H9 (cell line): ENCODE measurements at regions not wholly inside any gene's neighbourhood (a gene's known extent, or its start where the extent isn't known, plus 50 kb on each side); places are given as distances from the start of the nearest gene placed in this dataset.

Experiments
- DNase-seq: peaks from one replicate; pipeline ENCODE4 v3.0.0-alpha.2; 2017
- H2AFZ ChIP-seq: one replicate; pipeline ENCODE4 v1.6.1; 2013; ENCODE audit warnings: mild to moderate bottlenecking, low read length, control low read depth, moderate library complexity
- H2AK5ac ChIP-seq: 2 replicates; pipeline ENCODE4 v1.6.1; 2013; ENCODE audit warnings: low read length, control low read depth, mixed read lengths; ENCODE audit not compliant: insufficient read length
- H2BK120ac ChIP-seq: one replicate; pipeline ENCODE4 v1.6.1; 2013; ENCODE audit warnings: low read depth, mild to moderate bottlenecking, low read length, control low read depth, inconsistent platforms; ENCODE audit not compliant: poor library complexity, severe bottlenecking
- H2BK12ac ChIP-seq: 2 replicates; pipeline ENCODE4 v1.6.1; 2013; ENCODE audit warnings: low read length, control low read depth, mixed read lengths, low read depth; ENCODE audit not compliant: insufficient read length
- H2BK15ac ChIP-seq: 2 replicates; pipeline ENCODE4 v1.6.1; 2013; ENCODE audit warnings: low read depth, low read length, control low read depth
- H2BK20ac ChIP-seq: one replicate; pipeline ENCODE4 v1.6.1; 2013; ENCODE audit warnings: low read depth, mild to moderate bottlenecking, low read length, control low read depth, inconsistent platforms; ENCODE audit not compliant: poor library complexity, severe bottlenecking
- H2BK5ac ChIP-seq: 2 replicates; pipeline ENCODE4 v1.6.1; 2013; ENCODE audit warnings: low read length, control low read depth, mixed read lengths; ENCODE audit not compliant: insufficient read length
- H3K14ac ChIP-seq: 2 replicates; pipeline ENCODE4 v1.6.1; 2013; ENCODE audit warnings: low read length, control low read depth; ENCODE audit not compliant: insufficient read depth
- H3K18ac ChIP-seq: 2 replicates; pipeline ENCODE4 v1.6.1; 2013; ENCODE audit warnings: low read depth, mild to moderate bottlenecking, mixed read lengths, low read length, control low read depth; ENCODE audit not compliant: insufficient read length
- H3K23ac ChIP-seq: 2 replicates; pipeline ENCODE4 v1.6.1; 2013; ENCODE audit warnings: low read length, control low read depth, mixed read lengths, low read depth; ENCODE audit not compliant: insufficient read length
- H3K23me2 ChIP-seq: 2 replicates; pipeline ENCODE4 v1.6.1; 2013; ENCODE audit warnings: low read depth, mild to moderate bottlenecking, mixed read lengths, low read length, control low read depth; ENCODE audit not compliant: insufficient read length, poor library complexity, severe bottlenecking
- H3K27ac ChIP-seq: 2 replicates; pipeline ENCODE4 v1.5.1; 2013; ENCODE audit warnings: low read length, control low read depth, mixed read lengths, low read depth; ENCODE audit not compliant: insufficient read length
- H3K27me3 ChIP-seq: 2 replicates; pipeline ENCODE4 v1.6.1; 2013; ENCODE audit warnings: low read length, control low read depth, inconsistent platforms; ENCODE audit not compliant: insufficient read depth
- H3K4ac ChIP-seq: 2 replicates; pipeline ENCODE4 v1.6.1; 2013; ENCODE audit warnings: low read depth, mild to moderate bottlenecking, control low read depth, inconsistent platforms, low read length, moderate library complexity
- H3K4me1 ChIP-seq: 2 replicates; pipeline ENCODE4 v1.6.1; 2013; ENCODE audit warnings: low read length, control low read depth, inconsistent platforms; ENCODE audit not compliant: insufficient read depth
- H3K4me2 ChIP-seq: 2 replicates; pipeline ENCODE4 v1.6.1; 2013; ENCODE audit warnings: low read length, control low read depth, mixed read lengths; ENCODE audit not compliant: insufficient read length, insufficient read depth
- H3K56ac ChIP-seq: 2 replicates; pipeline ENCODE4 v1.6.1; 2013; ENCODE audit warnings: low read depth, mild to moderate bottlenecking, mixed read lengths, low read length, control low read depth; ENCODE audit not compliant: insufficient read length
- H3K79me1 ChIP-seq: 2 replicates; pipeline ENCODE4 v1.6.1; 2013; ENCODE audit warnings: low read depth, mild to moderate bottlenecking, moderate library complexity, low read length, control low read depth, inconsistent platforms; ENCODE audit not compliant: insufficient read depth, poor library complexity, severe bottlenecking
- H3K79me2 ChIP-seq: 2 replicates; pipeline ENCODE4 v1.6.1; 2013; ENCODE audit warnings: low read length, control low read depth, inconsistent platforms; ENCODE audit not compliant: insufficient read depth
- H3K9ac ChIP-seq: 2 replicates; pipeline ENCODE4 v1.6.1; 2013; ENCODE audit warnings: low read length, control low read depth, mixed read lengths; ENCODE audit not compliant: insufficient read length; ENCODE audit errors: extremely low read depth
- H3K9me3 ChIP-seq: one replicate; pipeline ENCODE4 v1.6.1; 2013; ENCODE audit warnings: low read depth, low read length, inconsistent platforms; ENCODE audit not compliant: control insufficient read depth
- H3T11ph ChIP-seq: one replicate; pipeline ENCODE4 v1.6.1; 2013; ENCODE audit warnings: mild to moderate bottlenecking, low read length, control low read depth, inconsistent platforms
- H4K20me1 ChIP-seq: one replicate; pipeline ENCODE4 v1.6.1; 2013; ENCODE audit not compliant: control insufficient read depth, insufficient read length, insufficient read depth
- H4K5ac ChIP-seq: 2 replicates; pipeline ENCODE4 v1.6.1; 2013; ENCODE audit warnings: low read depth, mild to moderate bottlenecking, mixed read lengths, low read length, control low read depth; ENCODE audit not compliant: insufficient read length
- H4K8ac ChIP-seq: replicated peaks from 2 replicates; pipeline ENCODE4 v1.6.1; 2013; ENCODE audit warnings: low read length, control low read depth, mixed read lengths, low read depth; ENCODE audit not compliant: insufficient read length
- H4K91ac ChIP-seq: 2 replicates; pipeline ENCODE4 v1.6.1; 2013; ENCODE audit warnings: low read depth, mild to moderate bottlenecking, moderate library complexity, mixed read lengths, low read length, control low read depth; ENCODE audit not compliant: insufficient read length
- H3K27ac Mint-ChIP-seq, 3 experiments: 2 replicates in 2 of 3; 3 replicates in 1 of 3; pipeline ENCODE4 v1.8.0; 2020 to 2021; ENCODE audit warnings: mixed read lengths in 3 of 3, mild to moderate bottlenecking in 1 of 3, moderate library complexity in 1 of 3
- H3K27me3 Mint-ChIP-seq: 2 replicates; pipeline ENCODE4 v1.8.0; 2021; ENCODE audit warnings: low read depth, mild to moderate bottlenecking, moderate library complexity, mixed read lengths
- H3K36me3 Mint-ChIP-seq, 3 experiments: 2 replicates in 2 of 3; 3 replicates in 1 of 3; pipeline ENCODE4 v1.8.0; 2020 to 2021; ENCODE audit warnings: low read depth in 3 of 3, mixed read lengths in 3 of 3; ENCODE audit not compliant: insufficient read depth in 1 of 3
- H3K4me1 Mint-ChIP-seq, 2 experiments: 2 replicates each; pipeline ENCODE4 v1.8.0; 2020; ENCODE audit warnings: mixed read lengths in 2 of 2
- H3K4me3 Mint-ChIP-seq, 2 experiments: 2 replicates in 1 of 2; 3 replicates in 1 of 2; pipeline ENCODE4 v1.8.0; 2020 to 2021; ENCODE audit warnings: mild to moderate bottlenecking in 2 of 2, mixed read lengths in 2 of 2, moderate library complexity in 1 of 2
- H3K9me3 Mint-ChIP-seq, 2 experiments: 2 replicates in 1 of 2; 3 replicates in 1 of 2; pipeline ENCODE4 v1.8.0; 2020; ENCODE audit warnings: mild to moderate bottlenecking in 2 of 2, mixed read lengths in 2 of 2, moderate library complexity in 1 of 2
- CTCF ChIP-seq: fragments of 200-600 bp; sonication (generic); conservative IDR thresholded peaks from 3 replicates; pipeline ENCODE4 v1.8.0; 2021; ENCODE audit warnings: antibody characterized with exemption, mild to moderate bottlenecking
- WGBS: extraction: QIAGEN DNeasy Blood & Tissue Kit; methylation state at CpG from one replicate; pipeline ENCODE4 v1.1.7; 2013; ENCODE audit warnings: missing lambda C conversion rate, low lambda C conversion rate, mixed read lengths; ENCODE audit not compliant: insufficient read length; ENCODE audit errors: extremely low coverage; 5-methylcytosine and 5-hydroxymethylcytosine counted together

DNA sequence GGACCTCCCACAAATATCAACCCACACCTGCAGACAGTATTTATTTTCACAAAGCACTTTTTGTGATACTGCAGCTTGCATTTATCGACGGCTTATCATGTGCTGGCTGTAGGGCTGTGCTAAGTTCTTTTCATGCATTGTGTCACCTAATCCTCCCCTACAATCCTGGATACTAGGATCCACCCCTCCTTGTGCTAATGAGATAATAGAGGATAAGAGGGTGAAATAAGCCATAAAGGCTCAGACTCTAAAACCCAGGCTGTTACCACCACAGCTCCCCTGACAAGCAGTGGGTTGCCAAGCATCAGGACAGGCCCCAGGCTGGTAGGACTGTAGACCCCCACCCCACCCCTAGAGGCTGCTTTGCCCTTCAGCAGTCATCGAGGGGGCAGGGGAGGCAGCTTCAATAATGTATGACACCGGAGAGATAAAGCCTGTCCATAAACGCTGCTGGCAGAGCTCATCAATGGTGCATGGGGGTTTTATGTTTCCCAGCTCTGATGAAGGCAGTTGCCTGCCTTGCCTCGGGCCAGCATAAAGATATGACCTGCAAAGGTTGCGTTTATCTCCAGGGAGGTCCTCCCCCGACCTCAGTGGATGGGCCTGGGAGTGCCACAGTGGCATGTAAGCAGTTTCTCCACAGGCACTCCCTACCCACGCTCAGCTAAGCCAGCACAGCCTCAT, 73.9 kb upstream of the C16orf82 start:
- no peak for DNase-seq
- no peak overlapping the region; the same call in 1 of the 2 replicates for H3K14ac ChIP-seq
- H3K79me2 ChIP-seq = no peaks in the 10 kb centered on the region
- H3K56ac ChIP-seq = no peak overlapping the region
- no peaks in the 10 kb centered on the region for H3K23me2 ChIP-seq
- H3K18ac ChIP-seq = no peak overlapping the region
- peaks cover 0 to 12% of the 10 kb centered on the region in 2 experiments; a peak in 2 of 5 replicates for H3K9me3 Mint-ChIP-seq
- H3K79me1 ChIP-seq = no peaks in the 10 kb centered on the region
- H4K8ac ChIP-seq = no peak overlapping the region
- H3K9ac ChIP-seq = no peak overlapping the region
- H3K4me1 Mint-ChIP-seq = peaks cover 22 to 29% of the 10 kb centered on the region in 2 experiments
- no peak overlapping the region for H2BK120ac ChIP-seq
- no peak for TF ChIP-seq CTCF
- no CpG with 5 or more reads among the region's 9 CpGs for WGBS
- peaks cover 3% of the 10 kb centered on the region for H3K27me3 Mint-ChIP-seq
- H4K20me1 ChIP-seq = no peaks in the 10 kb centered on the region
- H2BK5ac ChIP-seq = no peak overlapping the region
- no peak overlapping the region for H3K4me3 Mint-ChIP-seq
- no peak overlapping the region for H4K5ac ChIP-seq
- H3K27ac ChIP-seq = no peak overlapping the region
- 0 out of 7 replicates have a peak, but pooled peaks cover 0 to 2% (median 0%) of the 10 kb centered on the region in 3 experiments for H3K36me3 Mint-ChIP-seq
- H2AK5ac ChIP-seq = no peak overlapping the region
- H3K9me3 ChIP-seq = no peaks in the 10 kb centered on the region
- no peak overlapping the region; a peak in 2 of 7 replicates for H3K27ac Mint-ChIP-seq
- H2BK12ac ChIP-seq = no peak overlapping the region
- H3K23ac ChIP-seq = no peak overlapping the region
- no peak overlapping the region for H2AFZ ChIP-seq
- H3K27me3 ChIP-seq = no peaks in the 10 kb centered on the region
- H3T11ph ChIP-seq = no peak overlapping the region
- no peak overlapping the region for H3K4me2 ChIP-seq
- no peak overlapping the region for H3K4ac ChIP-seq
- H3K4me1 ChIP-seq = no peaks in the 10 kb centered on the region; the same call in 1 of the 2 replicates
- no peak overlapping the region for H2BK20ac ChIP-seq
- H4K91ac ChIP-seq = no peak overlapping the region
- H2BK15ac ChIP-seq = no peak overlapping the region
